Activated CD8-positive, alpha-beta memory T cell treated with anti-CD3 and anti-CD28 coated beads for 1 hour (primary cell): ENCODE measurements at regions not wholly inside any gene's neighbourhood (a gene's known extent, or its start where the extent isn't known, plus 50 kb on each side); places are given as distances from the start of the nearest gene placed in this dataset.
"Not testable (repeated sequence)": the region's sequence is repeated elsewhere in the genome, so short reads cannot be mapped to it uniquely, and the experiment has no call there.

Experiments
- DNase-seq, 2 donors: peaks; one replicate each; pipeline ENCODE4 v3.0.0-alpha.2; 2020; ENCODE audit warnings: low read depth in 1 of 2; ENCODE audit errors: extremely low read depth in 1 of 2

- DNase-seq, result no peak
Measured at GRCh38 chr1:101522486-101522885, 285.7 kb downstream of the S1PR1 start.

- DNase-seq, result no peak
Measured at GRCh38 chr1:101526813-101527212, 290.0 kb downstream of the S1PR1 start.

GRCh38 chr1:101532377-101532776, 295.6 kb downstream of the S1PR1 start:
- no peak for DNase-seq

GRCh38 chr1:101540161-101540560, 303.3 kb downstream of the S1PR1 start:
- no peak for DNase-seq

GRCh38 chr1:101546885-101547284, 310.1 kb downstream of the S1PR1 start:
- no peak for DNase-seq

- no peak for DNase-seq
Measured at GRCh38 chr1:101547357-101547756, 310.5 kb downstream of the S1PR1 start.

GRCh38 chr1:101548376-101548775, 311.6 kb downstream of the S1PR1 start:
- no peak for DNase-seq

GRCh38 chr1:101550581-101550980, 313.8 kb downstream of the S1PR1 start:
- DNase-seq, result no peak

GRCh38 chr1:101566883-101567538, 330.2 kb downstream of the S1PR1 start:
- DNase-seq, result no peak

GRCh38 chr1:101567582-101568189, 330.9 kb downstream of the S1PR1 start:
- peak in 1 of 2 donors; percentile 16 for DNase-seq

GRCh38 chr1:101587741-101588140, 350.9 kb downstream of the S1PR1 start:
- DNase-seq, result no peak

- DNase-seq, result no peak
Measured at GRCh38 chr1:101588677-101589076, 351.9 kb downstream of the S1PR1 start.

- DNase-seq, result no peak
Measured at GRCh38 chr1:101592845-101593244, 356.0 kb downstream of the S1PR1 start.

GRCh38 chr1:101595881-101596374, 359.1 kb downstream of the S1PR1 start:
- DNase-seq, result no peak

- not testable (repeated sequence) for DNase-seq
Measured at GRCh38 chr1:101600615-101601014, 363.8 kb downstream of the S1PR1 start.

- no peak for DNase-seq
Measured at GRCh38 chr1:101603726-101604125, 366.9 kb downstream of the S1PR1 start.

- no peak for DNase-seq
Measured at GRCh38 chr1:101605878-101606277, 369.1 kb downstream of the S1PR1 start.

GRCh38 chr1:101613546-101613945, 376.7 kb downstream of the S1PR1 start:
- DNase-seq, result no peak

GRCh38 chr1:101618900-101619299, 377.8 kb downstream of the OLFM3 start:
- DNase-seq, result no peak

GRCh38 chr1:101632548-101633272, 364.0 kb downstream of the OLFM3 start:
- no peak for DNase-seq

GRCh38 chr1:101645810-101646209, 350.9 kb downstream of the OLFM3 start:
- no peak for DNase-seq

- DNase-seq, result no peak
Measured at GRCh38 chr1:101652484-101652883, 344.2 kb downstream of the OLFM3 start.
